ENCODE measurements at regions not wholly inside any gene's neighbourhood (a gene's known extent, or its start where the extent isn't known, plus 50 kb on each side); places are given as distances from the start of the nearest gene placed in this dataset.

DNA sequence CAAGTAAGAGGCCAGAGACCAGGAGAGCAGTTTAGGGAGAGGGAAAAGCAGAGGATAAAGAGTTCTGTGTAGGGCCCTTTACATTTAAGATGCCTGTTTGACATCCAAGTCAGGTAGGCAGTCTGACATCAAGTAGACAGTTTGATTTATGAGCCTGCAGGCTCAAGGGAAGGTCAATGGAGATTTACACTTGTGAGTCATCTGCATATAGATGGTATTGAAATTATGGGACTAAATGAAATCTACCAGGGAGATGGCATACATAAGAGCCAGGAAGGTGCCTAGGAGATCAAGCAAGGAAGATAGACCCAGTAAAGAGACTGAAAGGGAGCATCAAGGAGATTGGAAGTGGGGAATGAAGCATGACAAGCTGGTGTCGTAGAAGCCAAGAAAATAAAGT lies 212.4 kb upstream of the PKDCC start:
- Histone ChIP-seq H3K9me3 (no peaks in the 10 kb centered on the region), H3K4me1 (ENCODE audit: low read depth) (no peaks in the 10 kb centered on the region), H3K36me3 (ENCODE audit: low read depth) (no peaks in the 10 kb centered on the region), H3K4me3 (no peak overlapping the region)
- ATAC-seq (no peak), DNase-seq (no peak)
- intact Hi-C loops (cut with DNase I, micrococcal nuclease) = no loop called here
- TF ChIP-seq, protein P1, sequence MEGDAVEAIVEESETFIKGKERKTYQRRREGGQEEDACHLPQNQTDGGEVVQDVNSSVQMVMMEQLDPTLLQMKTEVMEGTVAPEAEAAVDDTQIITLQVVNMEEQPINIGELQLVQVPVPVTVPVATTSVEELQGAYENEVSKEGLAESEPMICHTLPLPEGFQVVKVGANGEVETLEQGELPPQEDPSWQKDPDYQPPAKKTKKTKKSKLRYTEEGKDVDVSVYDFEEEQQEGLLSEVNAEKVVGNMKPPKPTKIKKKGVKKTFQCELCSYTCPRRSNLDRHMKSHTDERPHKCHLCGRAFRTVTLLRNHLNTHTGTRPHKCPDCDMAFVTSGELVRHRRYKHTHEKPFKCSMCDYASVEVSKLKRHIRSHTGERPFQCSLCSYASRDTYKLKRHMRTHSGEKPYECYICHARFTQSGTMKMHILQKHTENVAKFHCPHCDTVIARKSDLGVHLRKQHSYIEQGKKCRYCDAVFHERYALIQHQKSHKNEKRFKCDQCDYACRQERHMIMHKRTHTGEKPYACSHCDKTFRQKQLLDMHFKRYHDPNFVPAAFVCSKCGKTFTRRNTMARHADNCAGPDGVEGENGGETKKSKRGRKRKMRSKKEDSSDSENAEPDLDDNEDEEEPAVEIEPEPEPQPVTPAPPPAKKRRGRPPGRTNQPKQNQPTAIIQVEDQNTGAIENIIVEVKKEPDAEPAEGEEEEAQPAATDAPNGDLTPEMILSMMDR (IDR thresholded peaks at IDR 0.05) = no peak

GRCh38 chr2:41836948-41837347 lies 210.9 kb upstream of the PKDCC start:
- Histone ChIP-seq H3K36me3 (ENCODE audit: low read depth) (no peaks in the 10 kb centered on the region), H3K9me3 (no peaks in the 10 kb centered on the region), H3K4me3 (no peak overlapping the region), H3K4me1 (ENCODE audit: low read depth) (peaks cover 5% of the 10 kb centered on the region)
- intact Hi-C loops (cut with DNase I, micrococcal nuclease) = no loop called here
- TF ChIP-seq, protein P1 (IDR thresholded peaks at IDR 0.05) = no peak
- ATAC-seq (no peak), DNase-seq (peak in 2 of 3 donors; percentile 48 to 72)

- intact Hi-C loops (cut with DNase I, micrococcal nuclease) = no loop called here
- ATAC-seq (no peak), DNase-seq (no peak)
- H3K9me3 ChIP-seq = no peaks in the 10 kb centered on the region
- TF ChIP-seq, protein P1 (IDR thresholded peaks at IDR 0.05) = no peak
- no peaks in the 10 kb centered on the region for H3K36me3 ChIP-seq (ENCODE audit: low read depth)
- H3K4me3 ChIP-seq = no peak overlapping the region
- peaks cover 5% of the 10 kb centered on the region for H3K4me1 ChIP-seq (ENCODE audit: low read depth)
Observed at GRCh38 chr2:41837610-41838009, 210.2 kb upstream of the PKDCC start.

DNA sequence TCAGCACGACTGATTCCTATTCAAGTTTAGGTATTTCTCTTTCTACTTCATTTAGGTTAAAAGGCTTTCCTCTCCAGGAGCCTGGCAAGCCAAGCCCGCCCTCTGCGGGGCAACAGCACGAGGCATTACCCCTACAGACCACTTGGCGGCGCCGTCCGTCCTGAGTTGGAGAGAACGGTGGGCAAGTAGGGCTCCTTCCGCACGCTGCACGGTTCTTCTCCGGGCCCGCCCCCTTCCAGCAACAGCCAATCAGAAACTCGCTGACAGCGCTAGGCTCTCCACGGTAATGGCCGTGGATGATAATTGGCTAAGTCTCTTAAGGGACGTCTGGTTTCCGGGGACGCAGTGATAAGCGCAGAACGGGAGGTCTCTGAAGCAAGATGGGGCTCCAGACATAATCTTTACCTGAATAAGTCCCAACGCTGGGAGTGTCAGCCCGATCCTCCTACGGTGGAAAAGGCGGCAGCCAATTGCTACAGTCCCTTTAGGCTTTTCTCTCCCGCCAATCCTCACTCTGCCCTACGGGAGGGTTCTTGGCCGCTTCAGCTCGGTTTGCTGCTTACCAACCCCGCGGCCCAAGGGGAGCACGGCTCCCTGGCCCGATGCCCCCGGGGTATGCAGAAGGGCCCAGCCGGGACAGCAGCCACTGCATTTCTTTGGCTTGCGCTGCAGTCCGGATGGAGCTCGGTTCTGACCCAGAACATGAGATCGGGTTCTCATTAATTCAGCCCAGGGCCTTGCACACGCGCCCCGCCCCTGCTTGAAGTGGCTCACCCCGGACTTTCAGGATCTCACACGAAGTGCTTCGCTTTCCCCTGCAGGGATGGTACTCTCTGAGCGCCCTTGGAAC lies 206.9 kb upstream of the PKDCC start:
- intact Hi-C loops (cut with DNase I, micrococcal nuclease) = no loop called here
- H3K9me3 ChIP-seq = no peaks in the 10 kb centered on the region
- H3K36me3 ChIP-seq (ENCODE audit: low read depth) = no peaks in the 10 kb centered on the region
- TF ChIP-seq, protein P1 (IDR thresholded peaks at IDR 0.05) = peak; percentile 96
- DNase-seq = peak; percentile 97 to 99 (median 97)
- peak overlapping the region; percentile 31 for H3K4me3 ChIP-seq
- ATAC-seq = peak; percentile 99
- H3K4me1 ChIP-seq (ENCODE audit: low read depth) = peaks cover 5% of the 10 kb centered on the region

GRCh38 chr2:41846962-41847361 lies 200.9 kb upstream of the PKDCC start:
- no peaks in the 10 kb centered on the region for H3K9me3 ChIP-seq
- intact Hi-C loops (cut with DNase I, micrococcal nuclease) = no loop called here
- H3K36me3 ChIP-seq (ENCODE audit: low read depth) = no peaks in the 10 kb centered on the region
- DNase-seq = no peak
- no peaks in the 10 kb centered on the region for H3K4me1 ChIP-seq (ENCODE audit: low read depth)
- H3K4me3 ChIP-seq = no peak overlapping the region
- TF ChIP-seq, protein P1 (IDR thresholded peaks at IDR 0.05) = no peak
- no peak for ATAC-seq
